Activated CD4-positive, alpha-beta T cell treated with anti-CD3 and anti-CD28 coated beads for 36 hours (primary cell): ENCODE measurements at regions not wholly inside any gene's neighbourhood (a gene's known extent, or its start where the extent isn't known, plus 50 kb on each side); places are given as distances from the start of the nearest gene placed in this dataset.

Experiments
- ATAC-seq: fragments of 200-7000 bp; cut with Tn5 transposase; one replicate; pipeline ENCODE4 v1.10.0; 2021; ENCODE audit warnings: mild to moderate bottlenecking, moderate library complexity
- CTCF ChIA-PET: fragments of 350-600 bp; sonication (Branson Sonifier 250); formaldehyde crosslinking; loops from one replicate; lab custom pipeline; 2021; ENCODE audit warnings: antibody characterized with exemption; lab: Charles Lee
- POLR2A ChIA-PET: fragments of 350-600 bp; sonication (Branson Sonifier 250); formaldehyde crosslinking; loops from one replicate; lab custom pipeline; 2021; ENCODE audit warnings: antibody characterized with exemption, inconsistent platforms; lab: Charles Lee
- DNase-seq: peaks from one replicate; pipeline ENCODE4 v3.0.0-alpha.2; 2020
- H3K27ac Mint-ChIP-seq: one replicate; pipeline ENCODE4 v1.8.0; 2021; ENCODE audit warnings: mixed read lengths
- H3K27me3 Mint-ChIP-seq: one replicate; pipeline ENCODE4 v1.8.0; 2021; ENCODE audit warnings: mixed read lengths
- H3K36me3 Mint-ChIP-seq: one replicate; pipeline ENCODE4 v1.8.0; 2021; ENCODE audit warnings: low read depth, mixed read lengths
- H3K4me1 Mint-ChIP-seq: one replicate; pipeline ENCODE4 v1.8.0; 2021; ENCODE audit warnings: mixed read lengths
- H3K4me3 Mint-ChIP-seq: one replicate; pipeline ENCODE4 v1.8.0; 2021; ENCODE audit warnings: mild to moderate bottlenecking, moderate library complexity, mixed read lengths
- H3K9me3 Mint-ChIP-seq: one replicate; pipeline ENCODE4 v1.8.0; 2021; ENCODE audit warnings: low read depth, mixed read lengths
- intact Hi-C, 2 experiments: fragments of 100-400 bp; cut with DNase I in 1 of 2; cut with micrococcal nuclease in 1 of 2; formaldehyde crosslinking; loops; one replicate each; pipeline versions ENCODE4 v1.14.2 to v1.15.1; 2022 to 2024; cut with DNase I, micrococcal nuclease

DNA sequence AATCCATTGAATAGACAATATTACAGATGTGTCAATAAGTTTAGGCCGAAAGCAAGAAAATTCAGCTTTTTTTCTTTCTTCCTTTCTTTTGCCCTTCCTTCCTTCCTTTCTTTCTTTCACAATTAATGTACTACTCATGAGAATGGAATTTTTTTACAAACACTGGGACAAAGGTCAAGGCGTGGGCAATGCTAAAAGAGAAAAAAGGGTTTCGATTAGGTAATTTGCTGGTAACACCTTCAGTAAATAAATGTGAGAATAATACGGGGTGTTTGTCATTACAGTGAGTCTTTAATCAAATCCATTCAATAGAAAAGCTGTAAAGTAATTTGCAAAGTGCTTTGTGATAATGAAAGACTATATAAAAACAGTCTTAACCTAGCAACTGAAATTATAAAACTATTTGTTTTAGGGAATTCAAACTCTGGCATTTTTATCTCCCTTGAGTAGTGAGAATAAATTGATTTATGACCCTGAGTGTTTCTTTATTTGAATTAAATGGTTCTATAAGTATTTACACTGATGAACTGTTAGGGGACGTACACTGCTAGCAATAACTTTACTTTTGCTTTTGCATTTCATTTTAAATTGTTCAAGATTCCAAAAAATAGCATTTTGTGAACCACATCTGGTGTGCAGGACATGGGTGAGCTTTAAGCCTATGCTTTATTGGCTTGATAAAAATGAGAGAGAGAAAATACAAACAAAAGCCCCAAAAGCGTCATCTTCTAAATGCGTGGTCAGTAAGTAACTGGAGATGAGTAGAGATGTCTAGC lies 104.2 kb upstream of the THRB start:
- peaks cover 2% of the 10 kb centered on the region for H3K9me3 Mint-ChIP-seq
- H3K36me3 Mint-ChIP-seq = no peaks in the 10 kb centered on the region
- H3K4me3 Mint-ChIP-seq = no peak overlapping the region
- H3K4me1 Mint-ChIP-seq = no peaks in the 10 kb centered on the region
- ChIA-PET POLR2A (no interaction called here), CTCF (no interaction called here)
- intact Hi-C loops = no loop called here
- peaks cover 2% of the 10 kb centered on the region for H3K27me3 Mint-ChIP-seq
- DNase-seq = no peak
- H3K27ac Mint-ChIP-seq = no peak overlapping the region
- no peak for ATAC-seq

DNA sequence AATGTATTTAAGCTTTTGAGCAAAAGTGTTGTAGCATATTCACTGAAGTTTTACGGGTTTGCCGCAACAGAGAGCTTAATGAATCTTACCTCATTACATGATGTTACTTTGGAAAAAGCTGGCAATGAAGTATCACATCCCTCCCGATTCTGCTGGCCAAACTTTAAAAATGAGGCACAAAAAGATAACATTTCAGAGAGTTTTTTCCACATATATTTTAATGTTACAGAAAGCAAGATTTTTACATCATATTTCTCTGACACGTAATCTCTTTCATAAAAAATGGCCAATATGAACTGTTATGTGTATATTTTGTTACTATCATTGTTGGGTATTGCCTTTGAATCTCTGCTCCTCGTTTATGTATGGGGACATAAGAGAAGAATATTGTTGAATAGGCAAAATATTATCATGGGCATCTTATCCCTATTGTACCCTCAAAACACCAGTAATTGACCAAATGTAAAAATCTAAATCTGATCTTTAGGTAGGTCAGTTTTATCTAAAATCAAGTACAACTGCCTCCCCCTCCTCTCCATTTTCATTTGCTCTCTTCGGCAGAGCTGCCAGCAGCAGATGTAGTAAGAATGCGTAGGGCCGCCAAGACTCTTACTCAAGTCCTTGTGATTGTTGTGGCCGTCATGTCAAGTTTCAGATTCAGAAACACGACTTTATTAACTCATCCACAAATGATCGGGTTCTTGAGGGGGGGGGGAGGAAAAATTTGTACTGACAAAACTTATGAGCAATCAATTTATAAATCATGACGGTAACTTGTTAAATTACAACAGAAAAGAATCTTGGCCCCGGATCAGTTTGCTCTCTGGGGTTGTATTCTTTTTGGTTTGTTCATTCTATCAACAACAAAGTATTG lies 106.7 kb upstream of the THRB start:
- Mint-ChIP-seq H3K4me1 (no peaks in the 10 kb centered on the region), H3K27me3 (no peaks in the 10 kb centered on the region), H3K4me3 (no peak overlapping the region), H3K27ac (no peak overlapping the region), H3K9me3 (peaks cover 2% of the 10 kb centered on the region), H3K36me3 (no peaks in the 10 kb centered on the region)
- DNase-seq (no peak), ATAC-seq (no peak)
- ChIA-PET CTCF (interaction anchor here (0.7 kb wide), 1 partner anchor 12 kb away, joined by 3 read pairs; no protein-coding TSS in a partner anchor), POLR2A (no interaction called here)
- intact Hi-C loops = no loop called here

DNA sequence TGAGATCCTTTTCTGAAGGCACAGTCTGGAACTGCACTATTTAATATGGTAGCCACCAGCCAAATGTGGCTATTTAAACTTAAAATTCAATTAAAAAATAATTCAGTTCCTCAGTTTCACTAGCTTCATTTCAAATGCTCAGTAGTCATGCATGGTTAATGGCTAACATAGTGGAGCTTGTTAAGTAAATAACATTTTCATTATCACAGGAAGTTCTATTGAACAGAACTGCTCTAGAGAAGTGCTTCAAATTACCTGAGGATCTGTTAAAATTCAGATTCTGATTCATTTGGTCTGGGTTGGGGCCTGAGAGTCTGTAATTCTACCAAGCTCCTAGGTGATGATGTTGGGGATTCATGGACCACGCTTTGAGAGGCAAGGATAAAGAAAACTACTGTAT lies 109.6 kb upstream of the THRB start:
- intact Hi-C loops = no loop called here
- Mint-ChIP-seq H3K27ac (no peak overlapping the region), H3K27me3 (no peaks in the 10 kb centered on the region), H3K9me3 (no peaks in the 10 kb centered on the region), H3K4me3 (no peak overlapping the region), H3K4me1 (no peaks in the 10 kb centered on the region), H3K36me3 (no peaks in the 10 kb centered on the region)
- ChIA-PET POLR2A (no interaction called here), CTCF (no interaction called here)
- no peak for ATAC-seq
- DNase-seq = no peak

DNA sequence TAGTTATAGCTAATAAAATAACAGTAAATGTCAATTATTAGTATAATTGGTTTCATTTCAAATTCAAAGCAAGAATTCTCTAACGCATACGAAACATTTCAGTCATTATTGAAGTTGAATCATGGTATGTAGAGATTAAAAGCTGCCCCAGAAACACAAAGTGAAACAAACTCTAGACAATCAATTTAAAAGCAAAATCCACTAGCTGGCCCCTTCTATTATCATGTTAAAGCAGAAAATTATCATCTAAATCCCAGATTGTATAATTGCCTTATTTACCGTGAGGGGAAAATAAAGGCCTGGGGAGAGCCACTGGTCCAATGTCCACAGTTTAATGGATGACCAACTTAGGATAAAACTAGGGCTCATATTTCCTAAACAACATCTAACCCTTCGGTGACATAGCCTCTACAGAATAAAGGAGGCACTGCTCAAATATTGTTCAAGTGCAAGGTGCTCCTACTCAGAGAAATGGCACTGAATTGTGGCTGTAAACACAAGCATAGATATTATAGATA lies 110.9 kb upstream of the THRB start:
- POLR2A ChIA-PET = no interaction called here
- H3K27me3 Mint-ChIP-seq = no peaks in the 10 kb centered on the region
- intact Hi-C loops = no loop called here
- CTCF ChIA-PET = no interaction called here
- no peak overlapping the region for H3K27ac Mint-ChIP-seq
- ATAC-seq (no peak), DNase-seq (no peak)
- H3K9me3 Mint-ChIP-seq = no peaks in the 10 kb centered on the region
- H3K4me3 Mint-ChIP-seq = no peak overlapping the region
- H3K36me3 Mint-ChIP-seq = no peaks in the 10 kb centered on the region
- no peaks in the 10 kb centered on the region for H3K4me1 Mint-ChIP-seq

DNA sequence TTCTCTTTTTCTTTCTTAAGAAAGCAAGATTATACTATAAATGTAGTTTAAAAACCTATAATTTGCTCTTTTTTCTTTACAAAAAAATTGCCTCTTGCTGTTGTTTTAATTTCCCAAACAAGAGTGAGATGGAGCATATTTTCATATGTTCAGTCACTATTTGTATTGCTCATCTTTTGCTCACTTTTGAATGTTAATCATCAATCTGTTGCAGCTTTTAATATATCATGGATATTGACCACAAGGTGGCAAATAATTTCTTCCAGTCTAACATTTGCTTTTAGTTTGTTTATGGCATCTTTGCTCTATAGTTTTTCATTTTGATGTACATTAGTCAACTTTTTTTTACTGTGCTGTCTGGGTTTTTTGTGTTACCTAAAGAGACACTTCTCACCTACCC lies 112.6 kb upstream of the THRB start:
- no peak overlapping the region for H3K27ac Mint-ChIP-seq
- no peaks in the 10 kb centered on the region for H3K9me3 Mint-ChIP-seq
- no peak for DNase-seq
- ChIA-PET POLR2A (no interaction called here), CTCF (no interaction called here)
- H3K4me1 Mint-ChIP-seq = no peaks in the 10 kb centered on the region
- ATAC-seq = no peak
- intact Hi-C loops = no loop called here
- no peak overlapping the region for H3K4me3 Mint-ChIP-seq
- H3K36me3 Mint-ChIP-seq = no peaks in the 10 kb centered on the region
- no peaks in the 10 kb centered on the region for H3K27me3 Mint-ChIP-seq

DNA sequence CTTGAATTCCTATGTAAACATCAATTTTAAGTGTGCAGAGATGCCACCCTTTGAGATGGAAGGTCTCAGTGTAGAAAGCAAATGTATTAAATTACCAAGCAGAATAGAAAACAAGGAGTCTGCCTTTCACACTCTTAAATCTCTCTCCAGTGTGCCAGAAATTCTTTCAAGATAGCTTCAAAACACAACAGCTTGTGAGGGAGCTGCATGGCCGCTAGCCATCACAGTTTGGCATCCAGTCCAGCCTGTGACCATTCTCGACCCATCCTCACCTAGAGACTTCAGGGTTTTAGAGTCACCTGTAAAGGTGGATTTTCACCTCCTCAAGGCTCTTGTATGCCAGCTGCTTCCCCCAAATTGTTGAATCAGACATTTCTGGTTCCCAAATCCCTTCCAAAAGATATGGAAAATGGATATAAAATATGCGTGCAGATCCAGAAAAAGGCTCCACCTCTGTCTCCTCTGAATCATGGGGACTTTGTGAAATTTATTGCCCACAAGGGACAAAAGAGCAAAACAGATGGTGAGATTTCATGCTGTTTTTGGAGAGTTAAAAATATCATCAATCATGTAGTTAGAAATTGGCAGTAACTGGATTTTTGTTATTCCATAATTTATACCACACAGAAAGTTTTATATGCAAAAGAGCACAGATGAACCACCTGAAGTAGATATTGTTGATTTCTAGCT lies 114.2 kb upstream of the THRB start:
- Mint-ChIP-seq H3K27me3 (no peaks in the 10 kb centered on the region), H3K27ac (no peak overlapping the region), H3K36me3 (no peaks in the 10 kb centered on the region), H3K9me3 (no peaks in the 10 kb centered on the region), H3K4me3 (no peak overlapping the region), H3K4me1 (no peaks in the 10 kb centered on the region)
- no peak for DNase-seq
- ATAC-seq = no peak
- intact Hi-C loops = no loop called here
- CTCF ChIA-PET = no interaction called here
- POLR2A ChIA-PET = no interaction called here

DNA sequence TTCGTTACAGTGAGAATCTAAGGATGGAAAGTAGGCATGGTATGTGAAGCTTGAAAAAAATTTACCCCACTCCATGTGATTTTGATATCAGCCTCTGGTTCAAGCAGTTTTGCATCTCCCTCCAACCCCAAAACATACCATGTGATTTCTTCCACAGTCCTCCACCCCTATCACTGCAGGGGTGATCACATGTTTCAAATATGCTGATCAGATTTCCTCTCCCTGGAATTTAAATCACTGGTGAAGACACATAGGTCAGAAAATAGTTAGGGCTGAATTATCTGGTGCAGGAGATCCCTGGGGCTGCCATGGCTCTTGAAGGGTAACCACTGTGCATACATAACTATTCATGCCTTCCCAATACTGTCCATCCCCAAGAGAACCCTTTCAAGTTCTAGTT lies 119.7 kb upstream of the THRB start:
- no peaks in the 10 kb centered on the region for H3K4me1 Mint-ChIP-seq
- POLR2A ChIA-PET = no interaction called here
- no peak overlapping the region for H3K4me3 Mint-ChIP-seq
- DNase-seq (no peak), ATAC-seq (no peak)
- no peaks in the 10 kb centered on the region for H3K27me3 Mint-ChIP-seq
- H3K36me3 Mint-ChIP-seq = no peaks in the 10 kb centered on the region
- CTCF ChIA-PET = no interaction called here
- H3K27ac Mint-ChIP-seq = no peak overlapping the region
- intact Hi-C loops = no loop called here
- H3K9me3 Mint-ChIP-seq = no peaks in the 10 kb centered on the region

DNA sequence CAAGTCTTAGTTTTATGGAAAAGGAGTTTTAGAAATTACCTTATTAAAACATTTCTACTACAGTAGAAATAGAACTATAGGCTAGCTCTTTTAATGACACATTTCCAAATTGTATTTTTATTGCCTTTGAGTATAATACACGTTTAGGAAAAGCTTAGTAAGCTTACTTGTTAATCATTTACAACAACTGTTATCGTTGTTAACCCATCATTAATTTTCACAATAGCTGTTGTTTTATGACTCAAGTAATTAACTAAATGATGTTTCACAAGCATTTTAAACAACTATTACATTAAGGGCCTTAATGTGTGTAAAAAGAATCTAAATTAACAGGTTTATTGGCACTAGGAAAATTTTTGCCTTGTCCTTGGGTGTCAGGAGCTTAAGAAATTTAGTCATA lies 120.5 kb upstream of the THRB start:
- intact Hi-C loops = no loop called here
- Mint-ChIP-seq H3K27ac (no peak overlapping the region), H3K4me3 (no peak overlapping the region), H3K9me3 (no peaks in the 10 kb centered on the region), H3K27me3 (no peaks in the 10 kb centered on the region), H3K4me1 (no peaks in the 10 kb centered on the region), H3K36me3 (no peaks in the 10 kb centered on the region)
- POLR2A ChIA-PET = no interaction called here
- DNase-seq = no peak
- ATAC-seq = no peak
- CTCF ChIA-PET = no interaction called here

DNA sequence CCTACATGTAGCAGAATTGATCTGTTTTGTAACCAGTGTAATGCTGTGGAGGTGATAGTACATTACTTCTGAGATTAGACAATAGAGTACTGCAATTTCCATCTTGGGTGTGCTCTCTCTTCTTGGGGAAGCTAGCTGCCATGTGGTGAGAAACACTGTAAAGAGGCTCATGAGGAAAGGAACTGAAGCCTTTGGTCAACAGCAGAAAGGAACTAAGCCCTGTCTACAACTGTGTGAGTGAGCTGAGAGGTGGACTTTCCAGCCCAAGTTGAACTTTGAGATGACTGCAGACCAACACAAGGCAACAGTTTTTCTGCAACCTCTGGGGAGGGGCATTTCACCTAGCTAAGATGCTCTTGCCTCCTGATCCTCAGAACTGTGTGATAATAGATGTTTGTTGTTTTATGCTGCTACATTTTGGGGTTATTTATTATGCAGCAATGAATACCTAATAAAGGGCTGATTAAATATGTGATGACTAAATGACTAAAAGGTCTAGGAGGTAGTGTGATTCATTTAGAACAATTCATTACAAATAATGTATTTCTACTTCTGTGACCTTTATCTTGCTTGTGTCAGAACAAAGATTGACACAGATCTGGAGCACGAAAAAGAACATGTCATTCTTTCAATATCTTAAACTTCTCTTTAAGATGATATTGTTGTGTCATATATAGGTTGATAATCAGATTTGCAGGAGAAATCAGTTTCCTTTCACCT lies 121.6 kb upstream of the THRB start:
- POLR2A ChIA-PET = no interaction called here
- CTCF ChIA-PET = no interaction called here
- no peak for DNase-seq
- Mint-ChIP-seq H3K9me3 (no peaks in the 10 kb centered on the region), H3K36me3 (no peaks in the 10 kb centered on the region), H3K27ac (no peak overlapping the region), H3K4me3 (no peak overlapping the region), H3K4me1 (no peaks in the 10 kb centered on the region), H3K27me3 (no peaks in the 10 kb centered on the region)
- intact Hi-C loops = no loop called here
- ATAC-seq = no peak

DNA sequence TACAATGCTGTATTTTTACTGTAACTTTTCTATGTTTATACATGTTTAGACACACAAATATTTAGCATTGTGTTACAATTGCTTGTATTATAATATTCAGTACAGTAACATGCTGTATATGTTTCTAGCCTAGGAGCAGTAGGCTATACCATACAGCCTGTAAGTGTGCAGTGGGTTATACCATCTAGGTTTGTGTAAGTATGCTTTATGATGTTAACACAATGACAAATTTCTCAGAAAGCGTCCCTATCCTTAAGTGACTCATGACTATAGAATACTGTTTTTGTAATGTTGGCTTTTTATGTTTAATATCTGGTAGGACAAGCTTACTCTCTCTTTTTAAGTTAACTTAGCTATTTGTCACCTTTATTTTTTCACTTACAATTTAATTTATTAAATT lies 127.5 kb upstream of the THRB start:
- ChIA-PET POLR2A (no interaction called here), CTCF (no interaction called here)
- Mint-ChIP-seq H3K27me3 (peaks cover 4% of the 10 kb centered on the region), H3K36me3 (no peaks in the 10 kb centered on the region), H3K4me3 (no peak overlapping the region), H3K4me1 (no peaks in the 10 kb centered on the region), H3K9me3 (no peaks in the 10 kb centered on the region), H3K27ac (no peak overlapping the region)
- ATAC-seq (no peak), DNase-seq (no peak)
- intact Hi-C loops = no loop called here

DNA sequence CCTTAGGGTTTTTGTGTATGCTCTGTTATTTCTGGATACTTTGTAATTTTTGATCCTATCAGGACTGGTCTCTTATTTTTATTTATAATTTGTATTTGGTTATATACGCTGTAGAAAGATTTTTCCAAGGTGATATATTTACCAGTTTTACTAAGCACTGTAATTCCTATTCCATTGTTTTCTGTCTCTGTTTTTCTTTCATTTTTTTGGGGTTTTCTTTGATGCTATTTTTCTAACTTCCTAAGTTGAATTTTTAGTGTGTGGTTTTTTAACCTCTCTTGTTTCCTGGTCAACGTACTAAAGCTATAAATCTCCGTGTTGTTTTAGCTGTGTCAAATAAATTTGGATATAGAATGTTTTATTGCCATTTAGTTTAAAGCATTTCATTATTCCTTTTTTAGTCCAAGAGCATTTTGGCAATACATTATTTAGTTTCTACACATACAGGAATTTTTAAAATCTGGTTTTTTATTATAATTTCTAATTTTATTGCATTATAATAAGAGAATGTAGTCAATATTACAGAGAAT lies 128.1 kb upstream of the THRB start:
- ATAC-seq (no peak), DNase-seq (no peak)
- no peak overlapping the region for H3K4me3 Mint-ChIP-seq
- ChIA-PET CTCF (no interaction called here), POLR2A (no interaction called here)
- H3K36me3 Mint-ChIP-seq = no peaks in the 10 kb centered on the region
- intact Hi-C loops = no loop called here
- no peak overlapping the region for H3K27ac Mint-ChIP-seq
- H3K27me3 Mint-ChIP-seq = peaks cover 4% of the 10 kb centered on the region
- H3K9me3 Mint-ChIP-seq = no peaks in the 10 kb centered on the region
- H3K4me1 Mint-ChIP-seq = no peaks in the 10 kb centered on the region
